H1 (cell line): ENCODE measurements at regions not wholly inside any gene's neighbourhood (a gene's known extent, or its start where the extent isn't known, plus 50 kb on each side); places are given as distances from the start of the nearest gene placed in this dataset.
A peak's percentile ranks its signal among the peaks of the same experiment; 100 is the strongest.

Experiments used
- CTCF ChIA-PET: fragments of 300-600 bp; sonication (Branson Sonifier 250); formaldehyde crosslinking; loops from one replicate; lab custom pipeline; 2021; ENCODE audit not compliant: partially characterized antibody; lab: Charles Lee
- POLR2A ChIA-PET: fragments of 300-600 bp; sonication (Branson Sonifier 250); formaldehyde crosslinking; loops from one replicate; lab custom pipeline; 2021; ENCODE audit warnings: inconsistent platforms; ENCODE audit not compliant: partially characterized antibody; lab: Charles Lee
- DNase-seq, 2 experiments: peaks; one replicate each; pipeline versions ENCODE4 v3.0.0 to v3.0.0-alpha.2; 2010 to 2022; ENCODE audit warnings: low spot score in 2 of 2, low read depth in 1 of 2, mixed read lengths in 1 of 2
- FAIRE-seq: peaks from 2 replicates; lab custom pipeline; 2011; peaks lifted over from hg19 to GRCh38; lab: Jason Lieb, UNC
- H2AFZ ChIP-seq: 2 replicates; pipeline ENCODE4 v1.8.1; 2012; ENCODE audit warnings: low read length, inconsistent platforms
- H2AK5ac ChIP-seq: 2 replicates; pipeline ENCODE4 v1.6.1; 2013; ENCODE audit warnings: low read depth, low read length
- H2BK120ac ChIP-seq: replicated peaks from 2 replicates; pipeline ENCODE3; 2013; ENCODE audit warnings: low read depth, low read length, inconsistent platforms
- H2BK12ac ChIP-seq: 2 replicates; pipeline ENCODE4 v1.6.1; 2013; ENCODE audit warnings: low read depth, low read length
- H2BK15ac ChIP-seq: 2 replicates; pipeline ENCODE4 v1.6.1; 2013; ENCODE audit warnings: low read length
- H2BK20ac ChIP-seq: 2 replicates; pipeline ENCODE4 v1.6.1; 2013; ENCODE audit warnings: low read length
- H2BK5ac ChIP-seq: 2 replicates; pipeline ENCODE4 v1.6.1; 2013; ENCODE audit warnings: low read depth, low read length
- H3K14ac ChIP-seq: 2 replicates; pipeline ENCODE4 v1.6.1; 2013; ENCODE audit warnings: inconsistent platforms; ENCODE audit not compliant: insufficient read length
- H3K18ac ChIP-seq: 2 replicates; pipeline ENCODE4 v1.6.1; 2013; ENCODE audit warnings: low read length; ENCODE audit errors: extremely low read depth
- H3K23ac ChIP-seq: 2 replicates; pipeline ENCODE4 v1.6.1; 2013; ENCODE audit warnings: inconsistent platforms; ENCODE audit not compliant: insufficient read length
- H3K23me2 ChIP-seq: 2 replicates; pipeline ENCODE4 v1.6.1; 2013; ENCODE audit warnings: low read depth, low read length
- H3K27ac ChIP-seq: 2 replicates; pipeline ENCODE4 v1.6.1; 2011; ENCODE audit warnings: low read depth, low read length, inconsistent platforms
- H3K27me3 ChIP-seq, 4 experiments: replicated peaks in 1 of 4; 1 replicate in 1 of 4; 2 replicates in 3 of 4; pipeline versions ENCODE4 v1.6.1 to v1.8.1; 2011 to 2013; ENCODE audit warnings: low read length in 3 of 4, mild to moderate bottlenecking in 3 of 4, inconsistent platforms in 2 of 4, mixed read lengths in 2 of 4, moderate library complexity in 1 of 4; ENCODE audit not compliant: control insufficient read depth in 3 of 4, insufficient read depth in 3 of 4; ENCODE audit errors: extremely low read depth in 1 of 4
- H3K36me3 ChIP-seq, 4 experiments: 2 replicates each; pipeline versions ENCODE4 v1.6.1 to v1.8.1; 2011 to 2013; ENCODE audit warnings: mild to moderate bottlenecking in 4 of 4, low read length in 3 of 4, moderate library complexity in 2 of 4, control low read depth in 1 of 4, inconsistent platforms in 1 of 4; ENCODE audit not compliant: insufficient read depth in 4 of 4, control insufficient read depth in 2 of 4
- H3K4ac ChIP-seq: replicated peaks from 2 replicates; pipeline ENCODE3; 2013; ENCODE audit warnings: low read length, low read depth, mixed read lengths, inconsistent platforms; ENCODE audit not compliant: insufficient read length
- H3K4me1 ChIP-seq, 4 experiments: replicated peaks in 1 of 4; 1 replicate in 1 of 4; 2 replicates in 3 of 4; pipeline versions ENCODE4 v1.6.1 to v1.8.1; 2011 to 2013; ENCODE audit warnings: low read length in 3 of 4, inconsistent platforms in 2 of 4, mixed read lengths in 1 of 4; ENCODE audit not compliant: insufficient read depth in 4 of 4, control insufficient read depth in 3 of 4
- H3K4me2 ChIP-seq, 2 experiments: 2 replicates each; pipeline versions ENCODE4 v1.6.1 to v1.8.1; 2011 to 2013; ENCODE audit warnings: low read depth in 2 of 2, low read length in 2 of 2, control low read depth in 1 of 2, inconsistent platforms in 1 of 2, mild to moderate bottlenecking in 1 of 2; ENCODE audit not compliant: insufficient read depth in 1 of 2
- H3K4me3 ChIP-seq, 4 experiments: fragments of 200-600, 300-600 bp in 1 of 4; sonication (generic), shearing (Covaris generic), sonication (Bioruptor Twin) in 1 of 4; 2 replicates each; pipeline versions ENCODE4 v1.5.1 to v1.8.1; 2011 to 2016; ENCODE audit warnings: low read length in 4 of 4, low read depth in 3 of 4, control low read depth in 2 of 4, inconsistent platforms in 2 of 4, mild to moderate bottlenecking in 2 of 4, mixed read lengths in 1 of 4, moderate library complexity in 1 of 4; ENCODE audit not compliant: insufficient read depth in 2 of 4; ENCODE audit errors: extremely low read depth in 1 of 4
- H3K56ac ChIP-seq: replicated peaks from 2 replicates; pipeline ENCODE3; 2013; ENCODE audit warnings: low read depth, mild to moderate bottlenecking, mixed read lengths, low read length, inconsistent platforms; ENCODE audit not compliant: insufficient read length
- H3K79me1 ChIP-seq: 2 replicates; pipeline ENCODE4 v1.6.1; 2013; ENCODE audit warnings: low read depth, low read length, control low read depth
- H3K79me2 ChIP-seq, 2 experiments: 2 replicates each; pipeline versions ENCODE4 v1.6.1 to v1.8.1; 2012 to 2013; ENCODE audit warnings: low read length in 2 of 2, mild to moderate bottlenecking in 2 of 2, inconsistent platforms in 1 of 2; ENCODE audit not compliant: insufficient read depth in 2 of 2, control insufficient read depth in 1 of 2
- H3K9ac ChIP-seq, 4 experiments: replicated peaks in 1 of 4; 1 replicate in 1 of 4; 2 replicates in 3 of 4; pipeline versions ENCODE4 v1.6.1 to v1.8.1; 2011 to 2013; ENCODE audit warnings: low read depth in 3 of 4, low read length in 3 of 4, control low read depth in 2 of 4, mild to moderate bottlenecking in 2 of 4, moderate library complexity in 2 of 4, inconsistent platforms in 1 of 4; ENCODE audit errors: extremely low read depth in 1 of 4
- H3K9me3 ChIP-seq, 2 experiments: 2 replicates each; pipeline versions ENCODE4 v1.6.1 to v1.8.1; 2012 to 2013; ENCODE audit warnings: mild to moderate bottlenecking in 2 of 2, moderate library complexity in 2 of 2, control low read depth in 1 of 2, inconsistent platforms in 1 of 2, low read depth in 1 of 2, low read length in 1 of 2, mixed read lengths in 1 of 2; ENCODE audit not compliant: insufficient read depth in 2 of 2
- H4K20me1 ChIP-seq, 2 experiments: replicated peaks in 1 of 2; 2 replicates each; pipeline versions ENCODE3 to v1.8.1; 2011 to 2013; ENCODE audit warnings: inconsistent platforms in 2 of 2, low read length in 2 of 2, mild to moderate bottlenecking in 1 of 2; ENCODE audit not compliant: insufficient read depth in 2 of 2, control insufficient read depth in 1 of 2
- H4K5ac ChIP-seq: 2 replicates; pipeline ENCODE4 v1.6.1; 2013; ENCODE audit warnings: low read length, low read depth, mixed read lengths, inconsistent platforms; ENCODE audit not compliant: insufficient read length
- H4K8ac ChIP-seq: 2 replicates; pipeline ENCODE4 v1.8.0; 2013; ENCODE audit warnings: mild to moderate bottlenecking, moderate library complexity, low read length, inconsistent platforms; ENCODE audit not compliant: insufficient read depth; ENCODE audit errors: extremely low read depth
- H4K91ac ChIP-seq: replicated peaks from 2 replicates; pipeline ENCODE3; 2013; ENCODE audit warnings: low read length, mixed read lengths, inconsistent platforms; ENCODE audit not compliant: insufficient read length
- JUND ChIP-seq: IDR thresholded peaks from 2 replicates; pipeline ENCODE4 v1.6.1; 2011; ENCODE audit warnings: mild to moderate bottlenecking, improper control_type of control experiment, low read length
- RXRA ChIP-seq: IDR thresholded peaks from 2 replicates; pipeline ENCODE4 v1.6.1; 2011; ENCODE audit warnings: low read depth, mild to moderate bottlenecking, low read length, moderate library complexity; ENCODE audit not compliant: insufficient read depth
- SP2 ChIP-seq: IDR thresholded peaks from 2 replicates; pipeline ENCODE4 v1.6.1; 2012; ENCODE audit warnings: mild to moderate bottlenecking, low read length, inconsistent platforms
- TCF12 ChIP-seq: IDR thresholded peaks from 2 replicates; pipeline ENCODE4 v1.6.1; 2011; ENCODE audit warnings: low read depth, mild to moderate bottlenecking, low read length
- USF2 ChIP-seq: IDR thresholded peaks from 2 replicates; pipeline ENCODE4 v1.6.1; 2011; ENCODE audit warnings: low read length, improper control_type of control experiment
- WGBS, 2 experiments: shearing (Covaris generic) in 1 of 2; methylation state at CpG; one replicate each; pipeline versions ENCODE4 v1.1.6 to v1.1.7; 2013 to 2015; ENCODE audit warnings: low lambda C conversion rate in 2 of 2, mixed read lengths in 2 of 2, inconsistent platforms in 1 of 2, low coverage in 1 of 2, missing lambda C conversion rate in 1 of 2; ENCODE audit not compliant: insufficient replicate concordance in 2 of 2, insufficient coverage in 1 of 2, insufficient read length in 1 of 2; ENCODE audit errors: extremely low coverage in 1 of 2, missing lambda C conversion rate in 1 of 2; 5-methylcytosine and 5-hydroxymethylcytosine counted together
- TF ChIP-seq, protein P1 (sequence below): IDR thresholded peaks from 2 replicates; pipeline ENCODE4 v1.6.1; 2012; ENCODE audit warnings: inconsistent platforms

DNA sequence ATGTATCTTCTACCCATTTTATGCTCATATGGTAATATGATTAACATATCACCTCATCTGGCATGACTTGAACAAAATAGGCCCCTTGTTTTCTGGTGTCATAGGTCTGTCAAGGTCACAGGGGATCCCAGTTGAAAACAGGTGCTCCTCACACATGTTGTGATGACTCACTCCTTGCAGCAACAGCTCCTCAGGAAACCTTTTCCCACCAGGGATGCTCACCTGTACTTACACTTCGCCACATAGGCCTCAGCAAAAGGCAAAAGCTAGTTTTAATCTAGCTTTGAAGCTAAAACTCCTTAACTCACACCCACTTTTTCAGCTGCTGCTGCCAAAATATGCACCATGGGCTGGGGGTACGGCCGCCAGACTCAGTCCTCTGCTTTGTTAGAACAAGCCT is 110.0 kb upstream of the SOX21 start:
- CTCF ChIA-PET = no interaction called here

More for the DNA sequence above, 110.0 kb upstream of the SOX21 start:
- no peaks in the 10 kb centered on the region for H3K36me3 ChIP-seq
- POLR2A ChIA-PET = no interaction called here
- WGBS, 2 experiments = 76% methylated on average over 3 of the region's 3 CpGs; no CpG with 5 or more reads in 1 of the 2 experiments
- no peaks in the 10 kb centered on the region for H3K27me3 ChIP-seq
- no peaks in the 10 kb centered on the region for H4K20me1 ChIP-seq
- H4K5ac ChIP-seq = no peak overlapping the region
- 0 out of 2 replicates have a peak, but pooled peaks have one; percentile 38 for TF ChIP-seq TCF12
- no peak for TF ChIP-seq USF2
- TF ChIP-seq RXRA = no peak
- TF ChIP-seq SP2 = no peak
- TF ChIP-seq, protein P1, sequence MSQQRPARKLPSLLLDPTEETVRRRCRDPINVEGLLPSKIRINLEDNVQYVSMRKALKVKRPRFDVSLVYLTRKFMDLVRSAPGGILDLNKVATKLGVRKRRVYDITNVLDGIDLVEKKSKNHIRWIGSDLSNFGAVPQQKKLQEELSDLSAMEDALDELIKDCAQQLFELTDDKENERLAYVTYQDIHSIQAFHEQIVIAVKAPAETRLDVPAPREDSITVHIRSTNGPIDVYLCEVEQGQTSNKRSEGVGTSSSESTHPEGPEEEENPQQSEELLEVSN = peak; percentile 21; the same call in 1 of the 2 replicates
- peak; percentile 78 for TF ChIP-seq JUND
- H3K27ac ChIP-seq = no peak overlapping the region
- H2BK15ac ChIP-seq = no peak overlapping the region
- H3K79me1 ChIP-seq = no peaks in the 10 kb centered on the region
- H2BK5ac ChIP-seq = no peak overlapping the region
- no peak overlapping the region for H3K9ac ChIP-seq
- peak overlapping the region; percentile 67; the same call in 1 of the 2 replicates for H2BK20ac ChIP-seq
- H3K79me2 ChIP-seq = no peaks in the 10 kb centered on the region
- no peak overlapping the region for H2AK5ac ChIP-seq
- no peak overlapping the region for H3K56ac ChIP-seq
- no peak overlapping the region for H3K14ac ChIP-seq
- no peak overlapping the region for H4K8ac ChIP-seq
- no peak overlapping the region for H2BK12ac ChIP-seq
- H2AFZ ChIP-seq = 0 out of 2 replicates have a peak overlapping the region, but pooled peaks have one; percentile 60
- H4K91ac ChIP-seq = no peak overlapping the region
- 0 out of 2 replicates have a peak overlapping the region, but pooled peaks have one; percentile 25 for H3K18ac ChIP-seq
- no peaks in the 10 kb centered on the region for H3K9me3 ChIP-seq
- no peak for DNase-seq
- H3K23ac ChIP-seq = no peak overlapping the region
- H3K4ac ChIP-seq = no peak overlapping the region
- no peak for FAIRE-seq
- no peak overlapping the region for H2BK120ac ChIP-seq
- no peak overlapping the region for H3K4me2 ChIP-seq
- H3K4me1 ChIP-seq = peaks cover 0 to 12% (median 7%) of the 10 kb centered on the region in 4 experiments; a peak in 3 of 7 replicates
- H3K23me2 ChIP-seq = no peaks in the 10 kb centered on the region; the same call in 1 of the 2 replicates
- no peak overlapping the region for H3K4me3 ChIP-seq
